Activated naive CD8-positive, alpha-beta T cell treated with anti-CD3 and anti-CD28 coated beads, Interleukin-2, amount 50 U/mL, for 16 hours (primary cell): ENCODE measurements at regions not wholly inside any gene's neighbourhood (a gene's known extent, or its start where the extent isn't known, plus 50 kb on each side); places are given as distances from the start of the nearest gene placed in this dataset.

ENCODE experiments used
- DNase-seq: peaks from one replicate; pipeline ENCODE4 v3.0.0-alpha.2; 2020; ENCODE audit warnings: low read depth, low spot score

DNA sequence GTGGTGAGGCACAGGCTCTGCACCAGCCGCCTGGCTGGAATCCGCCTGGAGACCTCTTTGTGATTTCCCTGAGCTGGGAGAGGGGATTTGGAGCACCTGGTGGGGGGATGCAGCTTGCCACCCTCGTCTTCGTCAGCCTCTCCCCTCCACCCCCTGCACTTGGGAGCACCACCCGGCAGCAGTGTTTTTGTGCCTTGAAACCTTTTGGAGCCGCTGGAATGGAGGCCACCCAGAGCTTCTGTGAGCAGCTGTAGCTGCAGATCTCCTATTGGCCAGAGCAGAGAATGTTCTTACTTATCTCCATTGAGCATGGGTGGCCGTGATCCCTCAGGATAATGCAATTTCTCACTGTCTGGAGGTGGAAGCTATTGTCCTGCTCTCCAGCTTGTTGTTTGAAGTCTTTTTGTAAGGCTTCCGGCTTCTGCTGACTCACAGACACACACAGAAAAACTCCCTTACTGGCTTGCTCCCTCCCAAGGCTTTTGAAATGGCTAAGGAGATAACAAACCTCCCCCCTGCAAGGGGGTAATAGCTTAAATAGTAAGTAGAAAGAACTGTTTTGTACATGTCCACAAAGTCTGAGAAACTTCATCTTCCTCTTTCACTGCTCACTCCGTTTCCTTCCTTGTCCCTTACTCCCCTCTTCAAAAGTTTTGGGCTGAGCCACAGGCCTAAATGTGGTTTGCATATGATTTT, 271.2 kb downstream of the PRL start:
- no peak for DNase-seq

GRCh38 chr6:22026164-22026678, 270.6 kb downstream of the PRL start:
- no peak for DNase-seq

GRCh38 chr6:22027040-22027725, 269.7 kb downstream of the PRL start:
- no peak for DNase-seq

DNA sequence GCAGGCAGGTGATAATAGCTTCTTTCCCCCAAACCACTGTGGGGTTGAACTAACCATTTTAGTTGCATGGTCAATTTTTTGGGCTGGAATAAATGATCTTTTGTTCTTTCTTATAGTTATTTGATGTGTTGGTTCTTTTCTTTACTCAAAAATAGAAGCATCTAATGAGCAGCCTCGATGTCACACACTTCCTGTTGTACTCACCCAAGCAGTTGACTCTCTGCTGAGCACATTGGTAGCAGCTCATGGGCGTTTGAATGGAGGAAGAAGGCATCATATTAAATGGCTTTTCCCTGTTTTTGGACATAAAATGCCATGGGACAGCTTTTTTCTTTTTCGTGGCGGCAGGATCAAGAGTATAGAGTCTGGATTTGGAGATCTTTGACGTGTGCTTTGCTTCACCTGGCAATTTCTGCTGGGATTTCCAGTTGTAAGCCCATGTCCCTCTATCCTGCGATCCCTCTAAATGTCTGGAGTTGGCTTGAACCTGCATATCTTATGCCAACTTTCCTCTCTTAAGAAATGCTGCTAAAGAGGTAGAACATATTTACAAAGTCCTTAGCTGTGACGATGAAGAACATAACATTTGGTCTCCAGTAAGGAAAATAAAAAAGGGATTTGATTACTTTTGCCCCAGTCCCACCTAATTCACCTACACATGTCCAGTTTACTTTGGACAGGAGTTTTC, 268.3 kb downstream of the PRL start:
- DNase-seq = no peak

- no peak for DNase-seq
Observed at GRCh38 chr6:22029171-22029570, 267.7 kb downstream of the PRL start.

DNA sequence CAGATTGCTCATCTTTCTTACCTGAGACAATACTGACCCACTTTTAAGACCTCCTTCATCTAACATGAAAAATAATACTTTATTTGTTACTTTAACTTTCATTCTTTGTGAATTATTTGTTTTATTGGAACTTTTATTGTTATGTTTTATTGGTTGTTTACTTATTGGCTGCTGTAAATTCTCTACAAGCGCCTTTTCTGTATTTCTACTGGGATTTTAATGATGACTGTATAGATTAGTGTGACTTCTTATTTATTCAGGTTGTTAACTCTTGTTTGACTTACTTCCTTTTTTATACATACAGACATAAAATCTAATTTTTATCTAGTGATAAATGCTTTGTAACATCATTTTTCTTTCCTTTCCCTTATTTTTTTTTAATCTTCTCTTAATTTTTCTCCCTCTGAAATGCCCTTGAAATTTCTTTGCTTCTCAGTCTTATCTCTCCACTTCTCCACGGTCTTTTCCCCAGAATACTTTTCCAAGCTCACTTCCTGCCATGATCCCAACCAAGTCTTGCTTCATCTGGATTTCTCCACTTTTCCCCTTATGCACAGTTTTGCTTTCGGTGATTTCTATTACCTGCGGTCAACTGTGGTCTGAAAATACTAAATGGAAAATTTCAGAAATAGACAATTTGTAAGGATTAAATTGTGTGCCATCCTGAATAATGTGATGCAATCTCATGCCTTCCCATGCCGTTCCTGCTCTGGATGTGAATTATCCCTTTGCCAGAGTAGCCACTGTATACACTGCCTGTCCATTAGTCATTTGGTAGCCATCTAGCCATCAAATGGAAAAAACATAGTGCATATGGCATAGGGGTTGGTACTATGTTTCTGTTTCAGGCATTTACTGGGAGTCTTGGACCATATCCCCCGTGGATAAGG, 265.9 kb downstream of the PRL start:
- no peak for DNase-seq

DNA sequence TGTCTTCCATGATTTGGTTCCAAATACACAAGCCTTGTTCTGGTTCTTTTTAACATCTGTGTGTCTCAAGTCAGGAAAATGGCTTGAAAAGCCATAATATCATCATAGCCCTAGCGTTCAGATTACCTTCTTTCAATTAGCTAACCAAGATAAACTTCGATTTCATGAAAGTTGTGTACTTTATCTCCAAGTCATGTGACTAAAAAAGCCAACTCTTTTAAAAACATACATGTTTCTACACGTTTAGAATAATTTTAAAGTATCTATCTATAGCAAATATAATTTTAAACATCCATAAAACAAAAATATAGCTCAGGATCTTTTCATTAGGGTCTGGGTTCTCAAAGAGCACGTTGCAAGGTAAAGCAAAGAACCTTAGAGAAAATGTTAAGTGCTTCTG, 261.1 kb downstream of the PRL start:
- DNase-seq = no peak

GRCh38 chr6:22036275-22036674, 260.6 kb downstream of the PRL start:
- no peak for DNase-seq

DNA sequence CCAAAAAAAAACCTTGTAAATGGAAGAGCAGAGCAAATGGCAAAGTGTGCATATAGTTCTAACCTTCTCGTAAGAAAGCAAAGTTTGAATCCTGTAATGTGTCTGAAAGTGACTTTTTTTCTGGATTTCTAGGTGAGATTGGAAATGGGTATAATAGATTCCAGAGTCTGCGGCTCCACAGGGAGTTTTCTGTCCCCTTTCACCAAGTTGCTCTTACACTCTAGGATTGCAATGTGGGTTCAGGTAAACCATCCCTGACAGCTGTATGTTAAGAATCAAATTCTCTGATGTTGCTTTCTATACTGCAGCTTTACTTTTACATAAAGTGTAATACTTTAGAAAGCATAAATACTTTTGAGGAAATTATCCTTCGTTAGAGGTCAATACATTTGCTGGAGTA, 260.1 kb downstream of the PRL start:
- DNase-seq = no peak

- no peak for DNase-seq
Observed at GRCh38 chr6:22041797-22042480, 254.9 kb downstream of the PRL start.

DNA sequence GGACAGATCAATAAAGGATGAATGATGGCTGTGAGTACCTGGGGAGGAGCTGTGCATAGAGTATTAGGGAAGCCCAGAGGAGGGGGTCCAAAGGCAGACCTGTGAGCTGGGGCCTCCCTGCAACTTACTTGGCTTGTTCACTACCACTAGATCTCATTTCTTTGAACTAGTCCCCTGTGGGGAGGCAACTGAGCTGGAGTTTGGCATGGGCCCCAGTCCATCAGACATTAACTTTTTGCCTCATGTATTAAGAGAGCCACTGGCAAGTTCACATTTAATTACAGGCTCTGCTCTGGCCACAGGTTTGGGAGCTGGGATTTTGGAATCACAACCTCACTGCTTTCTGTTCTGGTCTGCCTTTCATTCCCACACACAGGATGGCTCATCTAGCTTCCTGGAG, 254.1 kb downstream of the PRL start:
- DNase-seq = no peak

DNA sequence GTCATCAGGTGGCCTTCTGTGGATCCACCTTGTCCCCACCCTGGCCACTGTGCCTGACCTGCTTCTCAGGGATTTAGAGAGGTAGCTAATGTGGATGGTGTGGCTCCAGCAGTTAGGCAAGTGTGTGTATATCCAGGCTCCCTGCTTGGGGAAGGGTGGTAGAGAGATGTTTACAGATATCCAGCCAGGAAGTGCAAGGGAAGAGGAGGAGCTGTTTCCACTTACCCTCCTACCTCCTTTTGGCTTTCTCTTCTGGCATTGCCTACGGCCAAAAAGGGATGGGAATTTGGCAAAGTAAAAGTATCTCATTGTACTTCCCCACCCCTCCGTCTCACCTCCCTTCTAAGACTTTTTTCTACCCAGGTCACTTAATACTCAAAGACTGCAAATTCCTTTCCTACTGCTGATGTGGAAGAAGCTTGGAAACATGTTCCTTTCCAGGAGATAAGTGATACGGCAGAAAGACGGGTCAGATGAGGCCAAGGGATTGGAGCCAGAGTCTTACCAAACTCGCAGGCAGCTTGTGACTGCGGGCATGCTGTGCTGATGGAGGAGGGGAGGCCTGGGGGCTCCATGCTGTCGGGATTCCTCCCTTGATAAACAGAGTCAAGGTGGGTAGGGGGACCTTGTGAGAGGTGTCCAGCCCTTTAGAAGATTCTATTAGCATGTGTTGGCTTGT, 253.4 kb downstream of the PRL start:
- DNase-seq = no peak

- no peak for DNase-seq
Observed at GRCh38 chr6:22045261-22045912, 251.4 kb downstream of the PRL start.

- DNase-seq = no peak
Observed at GRCh38 chr6:22049002-22049401, 247.8 kb downstream of the PRL start.

GRCh38 chr6:22053391-22053997, 243.3 kb downstream of the PRL start:
- no peak for DNase-seq

GRCh38 chr6:22056398-22056797, 240.4 kb downstream of the PRL start:
- DNase-seq = no peak

- DNase-seq = no peak
Observed at GRCh38 chr6:22057962-22058361, 238.9 kb downstream of the PRL start.

DNA sequence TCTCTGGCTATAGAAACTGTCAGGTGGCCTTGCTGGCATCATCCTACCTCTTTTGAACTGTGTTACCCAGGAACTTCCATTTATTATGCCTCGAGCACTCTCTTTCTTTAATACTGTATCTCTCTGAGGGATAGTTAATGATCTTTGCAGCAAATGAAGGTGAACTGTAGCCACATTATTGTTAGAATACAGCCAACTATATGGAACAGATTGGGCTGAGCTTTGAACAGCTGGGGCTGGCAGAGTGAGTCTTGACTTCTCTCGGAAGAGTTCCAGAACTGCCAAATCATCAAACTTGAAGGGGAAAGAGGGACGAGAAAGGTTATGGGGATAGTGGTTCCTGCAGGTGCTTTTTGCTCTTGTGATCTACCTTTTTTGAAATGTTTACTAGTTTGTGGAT, 237.7 kb downstream of the PRL start:
- DNase-seq = no peak

GRCh38 chr6:22059946-22060345, 236.9 kb downstream of the PRL start:
- no peak for DNase-seq
